OCI-LY3 (cell line): ENCODE measurements at regions not wholly inside any gene's neighbourhood (a gene's known extent, or its start where the extent isn't known, plus 50 kb on each side); places are given as distances from the start of the nearest gene placed in this dataset.

Source experiments
- CTCF ChIP-seq: fragments of 200-600, 300-600 bp; sonication (generic); IDR thresholded peaks from 2 replicates; pipeline ENCODE4 v1.5.1; 2014; ENCODE audit warnings: antibody characterized with exemption, low read length, low read depth
- EZH2phosphoT487 ChIP-seq: fragments of 200-600 bp; shearing (Covaris generic); IDR thresholded peaks from 2 replicates; pipeline ENCODE4 v1.6.1; 2018; ENCODE audit warnings: antibody characterized with exemption, mixed run types, low read depth

DNA sequence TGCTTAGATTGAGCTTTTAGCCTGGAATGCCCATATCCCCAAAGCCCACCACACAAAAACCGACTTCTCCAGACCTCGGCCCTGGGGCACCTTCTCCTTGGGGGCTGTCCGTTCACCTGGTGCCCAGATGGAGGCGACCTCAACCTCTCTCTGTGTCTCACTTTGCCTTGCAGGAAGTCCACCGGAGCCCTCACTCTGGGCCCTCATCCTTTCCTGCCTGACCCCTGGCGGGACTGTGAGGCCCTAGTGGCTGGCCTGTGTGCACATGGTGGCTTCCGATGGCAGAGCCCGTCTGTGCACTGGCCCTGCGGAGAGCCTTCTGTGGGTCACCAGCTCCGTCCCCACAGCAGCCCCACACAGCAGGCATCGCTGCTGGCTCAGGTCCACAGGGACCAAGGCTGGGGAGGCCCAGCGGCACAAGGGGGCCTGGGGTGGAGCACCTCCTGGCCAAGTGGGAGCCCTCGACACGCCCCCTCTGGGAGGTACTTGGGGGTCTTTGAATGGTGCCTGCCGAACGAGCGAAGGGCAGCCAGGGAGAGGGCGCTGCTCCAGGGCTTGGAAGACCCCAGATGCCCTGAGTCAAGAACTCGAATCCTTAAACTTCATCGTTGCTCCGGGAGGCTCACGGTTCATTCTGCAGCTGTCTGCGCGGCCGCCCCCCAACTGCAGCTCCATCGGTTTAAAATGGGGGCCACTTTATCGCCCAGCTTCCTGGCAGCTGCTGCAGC lies 97.2 kb upstream of the ADRA2C start:
- TF ChIP-seq CTCF (no peak), EZH2phosphoT487 (no peak)
